ENCODE measurements at regions not wholly inside any gene's neighbourhood (a gene's known extent, or its start where the extent isn't known, plus 50 kb on each side); places are given as distances from the start of the nearest gene placed in this dataset.

DNA sequence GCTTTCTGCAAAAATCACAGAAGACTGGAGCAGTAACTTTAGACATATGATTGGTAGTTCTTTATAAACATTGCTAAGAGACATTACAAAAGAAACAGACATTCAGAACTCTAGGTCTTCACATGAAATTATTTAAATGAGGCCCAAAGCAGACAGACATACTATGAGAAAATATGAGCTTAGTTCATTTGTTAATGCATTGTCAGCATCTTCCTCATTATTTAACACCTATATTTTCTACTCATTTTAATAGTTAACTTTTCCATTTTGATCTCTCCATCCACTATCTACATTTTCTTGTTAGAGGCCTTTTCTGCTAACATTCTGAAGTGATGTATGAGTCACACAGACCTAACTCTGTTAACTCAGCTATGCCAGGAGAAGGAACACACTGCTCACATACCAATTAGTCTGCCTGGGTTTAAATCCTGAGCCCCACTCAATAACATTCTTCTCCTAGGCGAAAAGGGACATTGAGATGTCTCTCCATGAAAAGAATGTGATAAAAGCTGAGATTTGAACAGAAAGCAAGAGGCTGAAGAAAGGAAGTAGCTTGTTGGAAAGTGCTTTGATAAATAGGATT, 400.3 kb upstream of the PKDCC start:
- TF ChIP-seq CTCF (conservative IDR thresholded peaks at IDR 0.05; ENCODE audit: low read depth, low read length), result no peak
- Histone ChIP-seq H3K4me3 (IDR thresholded peaks at IDR 0.05; ENCODE audit: insufficient read depth, low read depth, low read length) (no peak overlapping the region), H3K27me3 (ENCODE audit: insufficient read depth, low read depth) (no peaks in the 10 kb centered on the region), H4K20me1 (ENCODE audit: insufficient read depth) (no peaks in the 10 kb centered on the region), H3K79me2 (ENCODE audit: insufficient read depth, low read depth) (no peaks in the 10 kb centered on the region), H3K4me2 (no peak overlapping the region), H3K27ac (no peak overlapping the region), H3K4me1 (ENCODE audit: low read depth, poor library complexity, severe bottlenecking) (no peaks in the 10 kb centered on the region), H3K9ac (no peak overlapping the region), H2AFZ (ENCODE audit: low read depth) (no peak overlapping the region), H3K36me3 (ENCODE audit: insufficient read depth) (no peaks in the 10 kb centered on the region)

DNA sequence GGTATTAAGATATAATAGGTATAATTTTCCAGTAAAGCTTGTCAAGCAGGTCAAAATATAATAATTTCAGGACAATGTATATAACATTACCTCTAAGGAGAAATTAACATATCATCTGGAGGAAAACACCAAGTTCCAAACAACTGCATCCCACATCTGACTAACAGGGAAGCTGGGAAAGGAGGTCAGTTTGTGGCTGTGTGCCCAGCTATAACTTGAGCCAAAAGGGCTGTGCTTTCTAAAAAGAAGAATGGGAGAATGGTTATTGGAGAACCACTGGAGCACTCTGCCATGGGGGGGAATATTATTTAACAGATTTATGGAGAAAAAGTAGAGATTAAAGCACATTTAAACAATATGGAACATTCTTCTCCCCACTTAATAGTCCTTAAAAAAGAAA, 390.6 kb upstream of the PKDCC start:
- H3K4me2 ChIP-seq, result no peak overlapping the region
- H4K20me1 ChIP-seq (ENCODE audit: insufficient read depth), result no peaks in the 10 kb centered on the region
- no peaks in the 10 kb centered on the region for H3K36me3 ChIP-seq (ENCODE audit: insufficient read depth)
- no peak for TF ChIP-seq CTCF (conservative IDR thresholded peaks at IDR 0.05; ENCODE audit: low read depth, low read length)
- no peak overlapping the region for H3K9ac ChIP-seq
- H3K27me3 ChIP-seq (ENCODE audit: insufficient read depth, low read depth), result no peaks in the 10 kb centered on the region
- no peak overlapping the region for H3K4me3 ChIP-seq (IDR thresholded peaks at IDR 0.05; ENCODE audit: insufficient read depth, low read depth, low read length)
- no peak overlapping the region for H2AFZ ChIP-seq (ENCODE audit: low read depth)
- no peaks in the 10 kb centered on the region for H3K4me1 ChIP-seq (ENCODE audit: low read depth, poor library complexity, severe bottlenecking)
- H3K27ac ChIP-seq, result no peak overlapping the region
- H3K79me2 ChIP-seq (ENCODE audit: insufficient read depth, low read depth), result no peaks in the 10 kb centered on the region

- no peak overlapping the region for H3K4me3 ChIP-seq (IDR thresholded peaks at IDR 0.05; ENCODE audit: insufficient read depth, low read depth, low read length)
- no peak overlapping the region for H2AFZ ChIP-seq (ENCODE audit: low read depth)
- H3K4me1 ChIP-seq (ENCODE audit: low read depth, poor library complexity, severe bottlenecking), result no peaks in the 10 kb centered on the region
- H4K20me1 ChIP-seq (ENCODE audit: insufficient read depth), result no peaks in the 10 kb centered on the region
- H3K36me3 ChIP-seq (ENCODE audit: insufficient read depth), result no peaks in the 10 kb centered on the region
- TF ChIP-seq CTCF (conservative IDR thresholded peaks at IDR 0.05; ENCODE audit: low read depth, low read length), result no peak
- H3K79me2 ChIP-seq (ENCODE audit: insufficient read depth, low read depth), result no peaks in the 10 kb centered on the region
- no peak overlapping the region for H3K27ac ChIP-seq
- no peak overlapping the region for H3K4me2 ChIP-seq
- no peaks in the 10 kb centered on the region for H3K27me3 ChIP-seq (ENCODE audit: insufficient read depth, low read depth)
- no peak overlapping the region for H3K9ac ChIP-seq
These were observed 388.1 kb upstream of the PKDCC start for GRCh38 chr2:41659758-41660157.

DNA sequence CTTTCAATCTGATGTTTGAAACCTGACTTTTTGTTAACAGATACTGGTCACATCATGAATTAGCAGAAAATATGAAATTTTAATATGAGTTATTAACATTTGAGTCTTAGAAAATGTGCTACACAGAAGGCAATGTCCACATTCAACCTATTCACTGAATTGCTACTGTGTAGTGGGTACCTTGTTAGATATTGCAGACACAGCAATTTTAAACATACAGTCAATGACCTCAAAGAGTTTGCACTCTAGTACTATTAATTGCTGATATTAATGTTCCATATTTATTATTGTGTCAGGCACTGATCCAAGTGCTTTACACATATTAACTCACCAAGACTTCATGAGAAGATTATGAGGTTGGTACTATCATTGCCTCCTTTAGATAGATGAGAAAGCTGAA, 385.4 kb upstream of the PKDCC start:
- no peak overlapping the region for H3K9ac ChIP-seq
- no peaks in the 10 kb centered on the region for H3K36me3 ChIP-seq (ENCODE audit: insufficient read depth)

More for the DNA sequence above, 385.4 kb upstream of the PKDCC start:
- H4K20me1 ChIP-seq (ENCODE audit: insufficient read depth), result no peaks in the 10 kb centered on the region
- no peak overlapping the region for H2AFZ ChIP-seq (ENCODE audit: low read depth)
- no peak overlapping the region for H3K27ac ChIP-seq
- H3K27me3 ChIP-seq (ENCODE audit: insufficient read depth, low read depth), result no peaks in the 10 kb centered on the region
- no peak overlapping the region for H3K4me2 ChIP-seq
- no peak overlapping the region for H3K4me3 ChIP-seq (IDR thresholded peaks at IDR 0.05; ENCODE audit: insufficient read depth, low read depth, low read length)
- no peaks in the 10 kb centered on the region for H3K79me2 ChIP-seq (ENCODE audit: insufficient read depth, low read depth)
- no peaks in the 10 kb centered on the region for H3K4me1 ChIP-seq (ENCODE audit: low read depth, poor library complexity, severe bottlenecking)
- TF ChIP-seq CTCF (conservative IDR thresholded peaks at IDR 0.05; ENCODE audit: low read depth, low read length), result no peak
